NCI-H460 (cell line): ENCODE measurements at regions not wholly inside any gene's neighbourhood (a gene's known extent, or its start where the extent isn't known, plus 50 kb on each side); places are given as distances from the start of the nearest gene placed in this dataset.
"Not testable (repeated sequence)": the region's sequence is repeated elsewhere in the genome, so short reads cannot be mapped to it uniquely, and the experiment has no call there.

ENCODE experiments used
- DNase-seq: peaks from one replicate; pipeline ENCODE4 v3.0.0-alpha.2; 2016; ENCODE audit warnings: low read depth; ENCODE audit errors: extremely low read depth

DNA sequence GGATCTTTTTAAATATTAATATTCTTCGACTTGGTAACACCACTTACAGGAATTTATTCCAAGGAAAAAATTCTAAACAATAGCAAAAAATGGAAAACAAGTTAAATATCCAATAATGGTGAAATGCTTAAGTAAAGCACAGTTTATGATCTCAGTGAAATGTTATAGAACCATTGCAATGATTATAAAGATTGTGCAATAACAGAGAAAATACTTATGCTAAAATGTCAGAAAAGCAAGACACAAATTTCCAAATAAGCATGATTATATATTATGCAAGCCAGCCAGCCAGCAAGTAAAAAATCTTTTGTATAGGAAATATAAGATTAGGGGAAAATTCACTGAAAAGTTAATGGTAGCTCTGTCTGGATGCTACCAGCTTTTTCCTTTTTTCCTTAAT, 102.7 kb upstream of the EFNA5 start:
- DNase-seq, result no peak

DNA sequence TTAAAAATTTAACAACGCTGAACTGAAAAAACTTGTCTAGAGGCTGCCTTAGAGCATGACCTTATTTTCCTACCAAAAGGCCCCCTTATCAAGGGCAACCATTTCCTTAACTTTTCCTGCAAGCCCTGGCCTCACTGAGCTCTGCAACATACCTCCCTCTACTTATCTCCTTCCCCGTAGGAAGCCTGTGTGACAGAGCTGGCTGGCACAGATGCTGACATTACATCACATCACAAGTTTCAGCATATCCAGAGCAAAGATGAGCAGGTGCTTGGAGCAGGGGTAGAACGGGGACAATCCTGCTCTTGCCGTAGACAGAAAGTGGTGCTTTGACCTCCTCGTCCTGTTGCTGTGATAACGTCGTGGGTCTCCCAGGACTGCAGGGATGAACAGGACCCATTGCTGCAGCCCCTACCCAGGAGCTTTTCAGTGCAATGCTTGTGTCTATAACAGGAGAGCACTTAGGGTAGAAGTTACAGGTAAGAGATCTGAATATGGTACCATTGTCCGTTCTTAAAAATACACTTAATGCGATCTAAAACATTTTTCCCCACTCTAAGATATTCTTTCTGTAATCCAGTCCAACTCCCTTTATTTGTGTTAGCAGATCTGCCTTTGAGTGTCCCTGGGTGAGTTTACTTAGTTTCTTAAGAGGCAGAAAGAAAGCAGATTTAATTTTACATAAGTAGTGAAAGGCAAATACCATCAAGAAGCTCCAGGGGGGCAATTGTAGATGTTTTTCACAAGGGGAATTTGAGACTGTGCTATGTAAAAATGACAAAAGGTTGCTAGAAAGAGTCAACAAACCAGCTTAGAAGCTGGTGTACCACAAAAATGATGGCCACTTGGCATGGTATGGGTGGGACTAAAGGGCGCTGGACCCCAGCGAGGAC, 101.9 kb upstream of the EFNA5 start:
- DNase-seq, result no peak

DNA sequence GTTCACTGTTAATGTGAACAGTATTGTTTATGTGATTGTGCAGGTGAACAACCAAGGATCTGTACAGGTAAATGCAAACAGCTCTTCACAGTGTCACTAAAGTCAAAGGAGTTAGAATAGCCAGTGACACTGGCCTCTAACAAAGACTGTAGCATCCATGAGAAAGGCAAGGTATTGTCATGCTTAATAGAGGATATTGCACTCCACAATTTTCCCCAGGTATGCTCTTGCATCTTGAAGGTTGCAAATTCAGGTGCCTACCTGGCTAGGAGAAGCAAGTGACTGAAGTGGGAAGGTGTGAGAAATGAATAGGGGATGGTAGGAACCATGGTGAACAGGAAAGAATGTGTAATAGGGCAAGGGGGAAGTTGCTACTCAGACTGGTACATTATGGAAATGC, 101.2 kb upstream of the EFNA5 start:
- DNase-seq, result no peak

DNA sequence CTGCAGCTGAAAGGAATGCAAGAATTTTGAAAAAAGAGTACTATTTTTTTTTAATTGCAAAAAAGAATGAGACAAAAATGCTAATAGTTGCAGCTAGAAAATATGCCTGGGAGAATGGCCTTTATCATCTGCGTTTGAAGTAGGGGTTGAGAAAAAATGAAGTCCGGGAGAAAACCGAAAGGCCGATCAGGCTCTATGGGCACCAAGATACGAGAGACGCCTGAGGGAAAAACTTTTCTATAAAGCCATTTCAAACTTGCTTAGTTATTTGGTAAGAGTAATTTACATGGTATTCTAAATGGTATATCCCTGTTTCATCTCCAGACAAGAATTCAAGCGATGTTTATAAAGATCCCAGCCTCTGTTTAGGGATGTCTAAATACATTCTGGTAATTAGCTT, 99.3 kb upstream of the EFNA5 start:
- DNase-seq, result no peak

DNA sequence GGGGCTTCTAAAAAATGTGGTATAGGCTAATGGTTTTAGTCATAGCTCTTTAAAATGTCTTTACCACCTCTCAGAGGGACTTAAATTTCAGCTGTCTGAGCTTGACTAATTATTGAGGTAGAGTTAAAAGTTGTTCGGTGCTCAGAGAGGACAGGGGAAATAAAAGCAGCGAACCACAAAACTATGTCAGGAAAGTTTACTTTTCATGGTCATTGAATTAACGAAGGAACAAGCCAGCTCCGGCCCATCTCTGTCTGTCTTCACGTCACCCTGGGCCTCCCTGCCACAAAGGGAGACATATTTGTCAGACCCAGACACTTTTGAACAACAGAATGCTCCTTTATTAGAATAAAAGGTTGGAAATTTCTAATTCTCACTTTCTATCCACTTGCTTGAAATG, 98.8 kb upstream of the EFNA5 start:
- DNase-seq, result no peak

DNA sequence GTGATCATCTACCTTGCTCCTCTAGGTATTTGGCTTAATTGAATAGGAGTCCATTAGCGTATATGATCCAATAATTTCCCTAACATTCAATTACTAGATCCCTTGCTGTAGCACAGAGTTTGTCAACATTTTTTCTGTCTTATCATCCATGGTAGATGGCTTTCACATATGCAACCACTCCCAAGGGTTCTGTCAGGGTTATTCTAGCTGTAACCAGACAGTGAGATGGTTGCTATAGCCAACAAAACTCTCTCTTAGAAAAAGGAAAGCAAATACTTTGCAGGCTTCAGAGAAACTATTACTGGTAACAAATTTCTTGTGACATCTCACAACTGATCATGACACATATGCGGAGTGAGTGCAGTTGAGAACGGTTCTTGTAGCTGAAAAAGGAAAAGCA, 96.2 kb upstream of the EFNA5 start:
- no peak for DNase-seq

DNA sequence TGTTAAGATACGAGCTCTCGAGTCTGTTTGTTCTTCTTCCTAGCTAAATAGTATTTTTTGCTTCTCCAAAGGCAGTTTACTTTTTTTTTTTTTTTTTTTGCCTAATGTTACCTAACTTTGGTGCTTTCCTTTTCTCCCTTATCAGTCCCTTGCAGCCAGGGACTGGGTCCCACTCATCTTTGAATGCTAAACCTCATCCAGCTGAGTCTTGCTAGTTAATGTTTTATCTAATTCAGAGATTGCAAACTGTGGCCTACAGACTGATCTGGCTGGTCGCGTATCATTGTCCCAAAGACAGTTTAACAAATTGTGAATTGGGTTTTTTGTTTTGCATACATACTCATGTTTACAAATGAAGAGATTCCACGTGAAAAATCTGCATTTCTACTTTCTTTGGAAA, 95.7 kb upstream of the EFNA5 start:
- DNase-seq, result no peak

DNA sequence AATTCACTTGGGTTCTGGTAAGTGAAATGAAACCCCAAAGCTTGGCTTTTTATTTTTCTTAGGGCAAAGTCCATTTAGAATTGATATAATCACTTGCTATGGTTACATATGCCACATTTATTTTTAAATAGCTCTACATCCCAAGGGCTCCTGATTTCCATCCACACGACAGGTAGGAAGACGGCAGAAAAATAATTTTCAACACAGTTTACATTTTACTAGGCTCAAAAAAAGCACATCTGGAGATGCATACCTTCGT, 95.0 kb upstream of the EFNA5 start:
- DNase-seq, result no peak

DNA sequence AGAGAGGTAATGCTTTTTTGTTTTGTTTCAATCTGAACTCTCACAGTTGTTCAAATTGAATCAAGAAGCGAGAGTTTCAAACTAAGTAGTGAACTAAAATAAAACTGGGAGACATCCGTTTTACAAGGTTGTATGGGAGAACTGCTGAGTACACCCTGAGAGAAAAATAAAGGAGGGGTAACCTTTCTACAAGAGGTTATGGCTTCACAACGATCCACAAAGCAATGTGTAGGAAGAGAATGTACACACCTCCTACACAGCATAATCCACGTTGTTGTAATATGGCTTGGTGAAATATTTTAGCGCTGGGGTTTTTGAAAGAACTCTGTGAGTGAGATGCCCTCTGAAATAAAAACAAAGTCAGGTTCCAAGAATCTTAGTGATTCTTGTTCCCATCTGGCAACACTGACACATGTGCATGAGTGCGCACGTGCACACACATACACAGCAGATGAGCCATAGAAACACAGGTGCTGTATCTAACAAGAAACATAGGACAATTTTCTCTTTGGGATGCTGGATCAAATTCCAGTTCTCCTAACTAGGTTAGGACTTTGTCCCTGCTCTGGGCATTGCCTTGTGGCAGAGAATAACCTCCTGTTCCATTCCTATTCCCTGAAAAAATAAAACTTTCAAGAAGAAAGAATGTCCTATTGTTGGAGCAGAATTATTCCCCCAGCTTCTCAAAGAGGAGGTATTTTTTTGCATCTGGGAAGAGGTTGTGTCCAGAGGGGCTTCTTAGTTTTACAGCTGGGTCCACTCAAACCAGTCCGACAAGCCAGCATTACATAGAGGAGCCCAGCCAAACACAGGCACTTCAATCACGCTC, 94.5 kb upstream of the EFNA5 start:
- DNase-seq, result no peak

DNA sequence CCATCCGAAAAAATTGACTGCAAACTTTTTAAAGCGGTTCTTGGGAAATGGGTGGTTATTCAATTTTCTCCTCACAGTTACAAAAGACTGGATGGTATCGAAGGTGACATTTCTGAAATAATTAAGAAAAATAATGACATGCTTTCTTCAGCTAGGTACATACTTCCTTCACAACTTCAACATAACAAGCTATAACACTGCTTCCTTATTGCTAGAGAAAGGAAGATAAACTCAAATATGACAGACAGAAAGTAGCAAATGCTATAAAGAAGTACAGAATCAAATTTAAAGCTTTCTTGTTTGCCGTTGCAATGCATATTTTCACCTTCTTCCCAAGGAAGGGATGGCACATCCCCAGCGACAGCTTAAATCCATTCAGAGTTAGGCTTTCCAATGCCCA, 93.5 kb upstream of the EFNA5 start:
- no peak for DNase-seq

DNA sequence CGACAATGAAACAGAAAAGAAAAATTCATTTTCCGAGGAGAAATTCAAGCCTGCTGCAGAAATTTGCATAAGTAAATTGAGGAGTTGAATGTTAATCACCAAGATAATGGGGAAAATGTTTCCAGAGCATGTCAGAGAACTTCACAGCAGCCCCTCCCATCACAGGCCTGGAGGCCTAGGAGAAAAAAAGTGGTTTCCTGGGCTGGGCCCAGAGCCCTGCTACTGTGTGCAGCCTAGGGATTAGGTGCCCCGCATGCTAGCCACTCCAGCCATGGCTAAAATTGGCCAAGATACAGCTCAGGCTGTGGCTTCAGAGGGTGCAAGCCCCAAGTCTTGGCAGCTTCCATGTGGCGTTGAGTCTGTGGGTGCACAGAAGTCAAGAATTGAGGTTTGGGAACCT, 82.7 kb upstream of the EFNA5 start:
- DNase-seq, result no peak

DNA sequence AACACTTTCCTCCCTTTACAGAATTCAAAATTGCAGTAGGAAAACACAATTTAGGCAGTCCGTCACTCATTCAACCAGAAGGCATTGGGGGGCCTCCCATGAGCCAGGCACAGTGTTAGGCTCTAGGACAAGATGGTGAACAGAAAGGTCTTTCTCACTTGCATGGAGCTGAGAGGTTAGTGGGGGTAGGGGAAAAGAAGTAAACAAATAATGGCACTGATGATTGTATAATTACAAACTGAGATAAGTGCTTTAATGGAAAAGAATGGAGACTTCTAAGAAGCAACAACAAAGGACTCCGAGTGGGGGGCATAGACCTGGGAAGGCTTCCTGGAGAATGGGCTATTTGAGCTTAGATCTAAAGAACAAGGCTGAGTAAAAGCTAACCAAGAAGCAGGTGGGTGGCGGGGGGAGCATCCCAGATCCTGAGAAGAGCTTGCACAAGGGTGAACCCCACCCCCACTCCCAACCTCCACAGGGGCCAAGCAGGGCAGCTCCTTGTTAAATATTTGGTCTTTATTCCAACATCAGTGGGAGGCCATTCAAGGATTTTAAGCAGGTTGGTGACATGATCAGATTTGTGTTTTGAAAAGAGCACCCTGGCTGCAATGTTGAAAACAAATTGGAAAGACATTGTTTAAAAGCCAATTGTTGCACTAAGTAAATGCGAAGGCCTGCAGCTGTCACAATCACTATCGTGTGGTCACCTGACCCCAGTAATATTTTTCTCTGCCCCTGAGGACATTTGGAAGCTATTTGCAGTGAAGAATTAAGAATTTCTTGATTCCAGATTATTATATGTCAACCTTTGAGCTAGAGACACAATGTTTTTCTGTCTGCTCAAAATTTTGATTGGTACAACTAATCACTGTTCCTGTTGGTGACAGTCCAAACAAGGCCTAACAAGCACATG, 73.9 kb upstream of the EFNA5 start:
- DNase-seq, result no peak

DNA sequence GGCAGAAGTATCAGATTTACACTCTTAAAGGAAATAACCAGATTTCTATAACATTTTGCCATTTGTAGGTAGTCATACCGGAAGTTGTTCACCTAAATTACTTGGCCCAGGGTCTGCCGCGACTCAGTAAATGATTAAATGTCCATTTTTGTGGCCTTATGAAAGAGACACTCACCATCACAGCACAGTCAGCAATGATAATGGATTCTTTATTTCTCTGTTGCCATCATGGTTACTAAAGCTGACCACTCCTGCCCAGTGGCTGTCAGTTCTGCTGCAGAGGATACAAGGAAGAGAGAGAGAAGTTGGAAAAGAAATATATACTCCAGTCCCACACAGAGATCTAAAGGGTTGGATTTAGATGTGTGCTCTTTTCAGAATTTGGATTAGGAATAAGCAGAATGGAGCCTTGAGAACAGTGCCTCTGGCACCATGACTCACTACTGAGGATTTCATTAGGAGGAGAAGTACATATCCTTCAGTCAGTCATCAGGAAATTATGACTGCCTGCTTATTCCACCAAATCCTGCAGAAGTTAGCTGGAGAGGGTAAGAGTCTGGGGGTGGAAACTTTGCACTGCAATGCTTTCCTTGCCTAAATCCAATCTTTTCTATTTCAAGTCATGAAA, 72.8 kb upstream of the EFNA5 start:
- DNase-seq, result no peak

DNA sequence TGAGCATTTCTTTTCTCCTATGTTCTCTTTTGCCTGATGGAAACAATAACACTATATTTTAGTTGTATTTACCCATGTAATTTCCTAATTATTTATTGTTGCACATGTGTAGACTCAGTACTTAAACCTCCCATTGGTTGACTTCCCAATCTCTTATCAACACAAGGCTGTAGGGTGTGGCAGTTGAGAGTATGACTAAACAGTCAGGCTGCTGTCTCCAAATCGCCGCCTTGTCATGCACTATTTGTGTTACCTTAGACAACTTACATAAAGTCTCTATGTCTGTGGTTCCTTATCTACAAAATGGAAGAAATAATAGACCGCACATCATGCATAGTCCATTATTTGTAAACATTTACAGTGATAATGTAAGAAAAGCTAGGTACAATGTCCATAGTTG, 68.9 kb upstream of the EFNA5 start:
- DNase-seq, result no peak

DNA sequence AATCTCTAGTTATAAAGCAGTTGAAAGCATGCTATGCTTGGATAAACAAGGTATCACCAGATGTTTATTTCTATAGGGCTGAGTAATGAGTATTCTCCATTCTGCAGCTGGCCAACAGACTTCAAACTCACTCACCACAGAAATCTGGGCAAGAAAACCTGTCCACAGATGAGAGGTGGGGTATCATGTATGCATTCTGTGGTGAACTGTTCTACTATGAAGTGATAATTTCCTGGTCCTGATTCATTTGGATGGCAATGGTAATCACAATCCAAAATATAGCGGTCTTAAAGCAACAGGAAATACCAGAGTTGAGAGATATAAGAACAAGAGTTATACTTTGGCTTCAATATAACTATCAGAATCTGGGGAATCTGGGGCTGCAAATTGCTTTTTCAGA, 65.9 kb upstream of the EFNA5 start:
- no peak for DNase-seq

DNA sequence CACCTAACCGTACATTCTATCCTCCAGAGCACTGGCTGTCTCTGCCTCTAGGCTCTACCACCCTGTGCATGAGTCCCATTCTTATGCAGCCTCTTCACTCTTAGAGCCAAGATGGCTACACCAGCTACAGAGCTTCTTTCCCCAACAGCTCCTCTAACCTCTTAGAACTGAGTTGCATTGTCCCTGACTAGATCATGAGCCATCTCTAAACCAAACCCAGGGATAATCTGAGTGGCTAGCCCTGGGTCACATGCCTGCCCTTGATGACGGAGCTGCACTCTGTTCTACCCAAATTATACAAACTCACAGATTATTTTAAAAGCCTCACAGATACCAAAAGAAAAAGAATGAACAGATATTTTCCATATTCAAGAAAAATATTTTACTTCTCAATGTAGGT, 65.4 kb upstream of the EFNA5 start:
- DNase-seq, result not testable (repeated sequence)

DNA sequence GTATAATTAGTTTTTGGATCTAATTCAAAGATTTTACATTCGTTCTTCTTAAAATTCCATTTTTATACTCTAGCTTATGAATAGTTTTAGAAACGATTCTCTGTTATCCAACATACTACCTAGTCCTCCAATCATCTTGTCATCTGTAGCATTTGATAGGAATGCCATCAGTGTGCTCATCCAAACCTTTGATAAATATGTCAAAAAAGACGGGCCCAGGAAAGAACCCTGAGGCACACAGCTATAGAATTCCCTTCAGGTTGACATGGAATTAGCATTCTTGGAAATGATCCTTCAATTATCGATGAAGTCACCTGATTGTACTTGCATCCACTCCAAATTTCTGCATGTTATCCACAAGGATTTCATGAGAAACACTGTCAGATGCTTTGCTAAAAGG, 64.8 kb upstream of the EFNA5 start:
- DNase-seq, result no peak

DNA sequence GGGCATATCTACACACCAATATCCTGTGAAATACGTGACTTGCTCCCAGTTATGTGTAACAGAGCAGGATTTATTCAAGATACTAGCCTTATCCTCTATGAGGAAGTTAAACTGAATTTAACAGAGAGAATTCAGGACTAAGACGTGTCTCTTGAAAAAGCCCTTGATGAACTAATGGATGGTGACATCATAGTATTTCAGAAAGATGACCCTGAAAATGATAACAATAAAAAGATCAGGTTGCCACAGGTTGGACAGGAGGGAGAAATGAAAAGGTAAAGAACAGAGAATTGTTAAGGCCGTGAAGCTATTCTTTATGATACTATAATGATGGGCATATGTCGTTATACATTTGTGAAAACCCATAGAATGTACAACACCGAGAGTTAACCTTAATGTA, 56.2 kb upstream of the EFNA5 start:
- no peak for DNase-seq

DNA sequence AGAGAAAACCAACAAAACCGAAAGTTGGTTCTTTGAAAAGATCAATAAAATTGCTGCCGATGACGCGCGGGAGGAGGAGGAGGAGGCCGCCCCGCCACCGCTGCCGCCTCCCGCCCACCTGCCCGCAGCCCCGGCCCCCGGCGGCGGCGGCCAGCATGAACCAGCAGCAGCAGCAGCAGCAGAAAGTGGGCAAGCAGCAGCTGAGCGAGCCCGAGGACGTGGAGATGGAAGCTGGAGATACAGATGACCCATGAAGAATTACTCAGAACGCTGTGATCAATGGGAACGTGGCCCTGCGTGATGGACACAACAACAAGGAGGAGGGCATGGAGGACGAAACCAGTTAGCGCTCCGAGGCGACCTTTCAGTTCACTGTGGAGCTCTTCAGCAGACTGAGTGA, 53.9 kb upstream of the EFNA5 start:
- no peak for DNase-seq

DNA sequence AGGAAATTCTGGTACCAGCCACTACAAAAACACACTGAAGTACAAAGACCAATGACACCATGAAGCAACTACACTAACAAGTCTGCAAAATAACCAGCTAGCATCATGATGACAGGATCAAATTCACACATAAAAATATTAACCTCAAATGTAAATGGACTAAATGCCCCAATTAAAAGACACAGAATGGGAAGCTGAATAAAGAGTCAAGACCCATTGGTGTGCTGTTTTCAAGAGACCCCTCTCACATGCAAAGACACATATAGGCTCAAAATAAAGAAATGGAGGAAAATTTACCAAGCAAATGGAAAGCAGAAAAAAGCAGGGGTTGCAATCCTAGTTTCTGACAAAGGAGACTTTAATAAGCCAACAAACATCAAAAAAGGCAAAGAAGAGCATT, 50.5 kb upstream of the EFNA5 start:
- DNase-seq, result not testable (repeated sequence)
